GM19351 (cell line): ENCODE measurements at regions not wholly inside any gene's neighbourhood (a gene's known extent, or its start where the extent isn't known, plus 50 kb on each side); places are given as distances from the start of the nearest gene placed in this dataset.

ENCODE experiments used
- ATAC-seq: cut with Tn5 transposase; IDR thresholded peaks from one replicate; pipeline ENCODE4 v1.9.1; 2021; ENCODE audit warnings: mild to moderate bottlenecking, moderate library complexity; ENCODE audit not compliant: unreplicated experiment

- no peak for ATAC-seq
Measured at GRCh38 chr3:117725314-117725713, 1015.7 kb downstream of the TUSC7 start.

GRCh38 chr3:117726776-117727175 is 1017.2 kb downstream of the TUSC7 start:
- ATAC-seq: no peak

- no peak for ATAC-seq
Measured at GRCh38 chr3:117728226-117728625, 1018.6 kb downstream of the TUSC7 start.

- ATAC-seq: no peak
Measured at GRCh38 chr3:117734496-117734895, 1024.9 kb downstream of the TUSC7 start.

GRCh38 chr3:117735481-117736101 is 1026.0 kb downstream of the TUSC7 start:
- no peak for ATAC-seq

- no peak for ATAC-seq
Measured at GRCh38 chr3:117736846-117737245, 1027.3 kb downstream of the TUSC7 start.

GRCh38 chr3:117743993-117744392 is 1034.4 kb downstream of the TUSC7 start:
- ATAC-seq: no peak

- ATAC-seq: no peak
Measured at GRCh38 chr3:117744935-117745334, 1035.4 kb downstream of the TUSC7 start.

- ATAC-seq: no peak
Measured at GRCh38 chr3:117745516-117745915, 1035.9 kb downstream of the TUSC7 start.

GRCh38 chr3:117746066-117746465 is 1036.5 kb downstream of the TUSC7 start:
- ATAC-seq: no peak

GRCh38 chr3:117748131-117748530 is 1038.6 kb downstream of the TUSC7 start:
- no peak for ATAC-seq

- ATAC-seq: no peak
Measured at GRCh38 chr3:117750674-117751269, 1041.2 kb downstream of the TUSC7 start.

GRCh38 chr3:117751651-117752050 is 1042.1 kb downstream of the TUSC7 start:
- ATAC-seq: no peak

GRCh38 chr3:117752984-117753717 is 1043.6 kb downstream of the TUSC7 start:
- no peak for ATAC-seq

- ATAC-seq: no peak
Measured at GRCh38 chr3:117754058-117754457, 1044.5 kb downstream of the TUSC7 start.

- no peak for ATAC-seq
Measured at GRCh38 chr3:117754841-117755240, 1045.3 kb downstream of the TUSC7 start.

GRCh38 chr3:117756563-117756962 is 1047.0 kb downstream of the TUSC7 start:
- ATAC-seq: no peak

- ATAC-seq: no peak
Measured at GRCh38 chr3:117761703-117762620, 1052.4 kb downstream of the TUSC7 start.

GRCh38 chr3:117762621-117763037 is 1053.0 kb downstream of the TUSC7 start:
- ATAC-seq: no peak

- no peak for ATAC-seq
Measured at GRCh38 chr3:117763561-117763960, 1054.0 kb downstream of the TUSC7 start.

- no peak for ATAC-seq
Measured at GRCh38 chr3:117768581-117768980, 1059.0 kb downstream of the TUSC7 start.
